GM12875 (cell line): ENCODE measurements at regions not wholly inside any gene's neighbourhood (a gene's known extent, or its start where the extent isn't known, plus 50 kb on each side); places are given as distances from the start of the nearest gene placed in this dataset.

ENCODE experiments used
- H3K4me3 ChIP-seq: one replicate; pipeline ENCODE4 v1.5.1; 2011; ENCODE audit warnings: low read depth, low read length, control low read depth
- CTCF ChIP-seq: IDR thresholded peaks from 2 replicates; pipeline ENCODE4 v1.5.1; 2011; ENCODE audit warnings: low read depth, mild to moderate bottlenecking, control low read depth, inconsistent platforms, low read length, moderate library complexity, borderline replicate concordance; ENCODE audit not compliant: insufficient read depth

DNA sequence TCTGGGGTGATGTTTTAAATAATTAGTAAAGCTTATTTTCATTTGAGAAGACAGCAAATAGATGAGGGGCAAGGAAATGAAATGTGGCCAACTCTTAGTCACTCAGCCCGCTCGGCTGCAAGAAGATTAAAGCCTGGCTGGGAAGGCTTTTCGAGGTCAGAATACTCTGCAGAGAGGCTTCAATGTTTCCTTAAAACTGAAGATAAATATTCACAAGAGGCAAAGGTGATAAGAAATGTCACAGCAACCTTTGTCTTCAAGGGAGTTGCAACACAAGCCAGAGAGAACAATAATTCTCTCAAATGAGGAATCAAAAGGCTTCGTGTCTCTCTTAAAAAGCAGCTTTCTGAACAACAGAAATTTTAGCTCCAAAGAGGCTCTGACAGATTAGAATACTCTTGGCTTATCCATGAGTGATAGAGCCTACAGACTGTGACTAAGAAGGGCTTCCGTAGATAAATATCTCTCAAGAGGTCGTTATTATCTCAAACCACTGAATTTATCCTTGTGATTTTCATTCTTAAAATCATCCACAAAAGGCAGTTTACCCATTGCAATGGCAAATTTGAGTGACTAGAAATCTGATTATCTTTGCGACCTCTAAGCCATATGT lies 92.5 kb downstream of the KLF6 start:
- H3K4me3 ChIP-seq: no peak overlapping the region

DNA sequence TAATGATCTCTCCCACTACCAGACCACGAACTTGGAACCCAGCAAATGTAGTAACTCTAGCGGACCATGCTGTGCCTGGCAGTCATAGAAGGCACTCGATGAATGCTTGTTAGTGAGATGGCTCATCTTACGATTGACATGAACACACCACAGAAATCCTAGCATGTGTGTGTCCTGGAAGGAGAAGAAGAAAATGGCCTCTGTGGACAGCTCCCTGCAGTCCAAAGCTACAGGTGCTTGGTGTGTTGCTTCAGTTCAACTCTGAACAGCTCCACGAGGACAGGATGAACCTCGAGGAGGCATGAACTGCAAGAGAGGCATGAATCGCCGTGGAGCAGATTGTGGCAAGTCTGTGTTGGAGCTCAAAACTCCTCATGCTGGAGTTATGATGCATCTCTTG lies 93.5 kb downstream of the KLF6 start:
- TF ChIP-seq CTCF: no peak
- no peak overlapping the region for H3K4me3 ChIP-seq

More for the DNA sequence above, 92.5 kb downstream of the KLF6 start:
- no peak for TF ChIP-seq CTCF

DNA sequence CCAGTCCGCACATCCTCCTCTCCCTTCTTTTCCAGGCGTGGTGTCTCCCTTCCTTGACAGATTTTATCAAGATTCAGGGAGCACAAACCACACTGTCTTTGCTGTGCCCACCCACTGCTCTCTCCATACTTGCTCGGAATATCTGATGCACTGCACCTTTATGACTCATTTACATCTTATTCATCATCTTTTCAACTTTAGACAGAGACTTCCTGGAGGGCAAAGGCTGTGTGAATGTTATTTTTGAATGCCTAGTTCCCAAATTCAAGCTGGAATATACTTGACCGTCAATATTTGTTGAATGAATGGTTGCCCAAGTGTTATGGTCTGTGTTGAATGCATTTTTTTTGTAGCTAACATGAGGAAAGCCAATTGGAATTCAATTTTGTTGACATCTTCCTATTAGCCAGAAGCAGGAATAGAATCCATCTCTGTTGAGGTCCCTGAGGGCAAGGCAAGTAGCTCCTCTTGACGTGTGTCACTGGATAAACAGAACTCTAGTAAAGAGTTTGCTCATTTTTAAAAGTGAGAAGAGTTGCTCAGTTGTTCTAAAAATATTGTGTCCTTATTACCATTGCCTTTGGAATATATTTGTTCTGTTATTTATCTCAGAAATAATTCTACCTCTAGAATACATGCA lies 95.0 kb downstream of the KLF6 start:
- no peak for TF ChIP-seq CTCF
- no peak overlapping the region for H3K4me3 ChIP-seq

- H3K4me3 ChIP-seq: no peak overlapping the region
- no peak for TF ChIP-seq CTCF
These were observed 97.4 kb downstream of the KLF6 start for GRCh38 chr10:3687510-3688081.

DNA sequence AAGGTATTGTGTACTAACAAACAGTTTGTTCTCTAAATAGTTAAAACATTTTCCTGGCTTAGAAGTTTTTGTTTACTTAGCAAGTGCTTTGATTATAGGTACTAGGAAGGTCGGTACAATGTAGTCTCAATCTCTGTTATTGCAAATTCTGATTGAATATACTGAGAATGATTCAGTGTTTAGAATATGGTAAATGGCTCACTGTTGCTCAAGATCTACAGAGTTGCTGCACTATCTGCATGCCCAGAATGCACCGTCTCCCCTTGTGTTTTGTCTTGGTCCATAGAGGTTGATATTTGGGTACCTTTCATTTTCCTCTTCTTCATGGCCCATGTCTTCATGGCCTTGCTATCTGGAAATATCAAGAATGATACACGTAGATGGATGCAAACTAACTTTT lies 99.6 kb downstream of the KLF6 start:
- TF ChIP-seq CTCF: no peak

DNA sequence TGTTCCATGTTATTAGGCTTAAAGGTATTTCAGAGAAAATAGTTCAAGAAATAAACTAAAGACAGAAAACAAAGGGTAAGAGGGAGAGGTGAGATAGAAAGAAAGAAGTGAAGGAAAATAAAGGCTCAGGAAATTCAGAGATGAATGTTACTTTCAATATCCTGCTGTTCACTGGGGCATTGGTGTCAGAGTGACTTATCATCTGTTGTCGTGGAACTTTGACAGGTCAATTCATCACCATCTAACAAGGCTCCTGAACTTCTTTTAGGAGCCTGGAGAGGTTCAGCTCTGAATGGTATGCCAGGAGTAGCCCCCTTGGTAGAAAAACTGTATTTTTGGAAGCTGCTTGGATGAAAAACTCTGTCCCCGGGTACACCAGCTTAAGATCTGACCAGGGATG lies 100.1 kb downstream of the KLF6 start:
- H3K4me3 ChIP-seq: no peak overlapping the region
- no peak for TF ChIP-seq CTCF

More for the DNA sequence above, 99.6 kb downstream of the KLF6 start:
- H3K4me3 ChIP-seq: no peak overlapping the region

- TF ChIP-seq CTCF: no peak
- no peak overlapping the region for H3K4me3 ChIP-seq
These were observed 101.4 kb downstream of the KLF6 start for GRCh38 chr10:3683560-3683959.
